Esophagus squamous epithelium (tissue), 5 donors: ENCODE measurements at regions not wholly inside any gene's neighbourhood (a gene's known extent, or its start where the extent isn't known, plus 50 kb on each side); places are given as distances from the start of the nearest gene placed in this dataset.
"Not testable (repeated sequence)": the region's sequence is repeated elsewhere in the genome, so short reads cannot be mapped to it uniquely, and the experiment has no call there.

Source experiments
- DNase-seq: peaks from one replicate; lab custom pipeline; 2025; lab: John Stamatoyannopoulos, UW
- H3K27ac ChIP-seq, 4 donors: fragments of 200-600 bp; sonication (generic); one replicate each; pipeline ENCODE4 v1.5.1; 2016 to 2019; ENCODE audit warnings: mild to moderate bottlenecking in 1 of 4
- H3K27me3 ChIP-seq, 4 donors: fragments of 200-600 bp; sonication (generic); 1 replicate in 3 of 4; 2 replicates in 1 of 4; pipeline versions ENCODE4 v1.5.1 to v1.6.0; 2017 to 2021; ENCODE audit warnings: antibody characterized with exemption in 1 of 4
- H3K36me3 ChIP-seq, 3 donors: fragments of 200-600 bp; sonication (generic); one replicate each; pipeline ENCODE4 v1.5.1; 2016 to 2019
- H3K4me1 ChIP-seq, 3 donors: fragments of 200-600 bp; sonication (generic); one replicate each; pipeline ENCODE4 v1.5.1; 2017 to 2019
- H3K4me3 ChIP-seq, 4 donors: fragments of 200-600 bp; sonication (generic); 1 replicate in 3 of 4; 2 replicates in 1 of 4; pipeline ENCODE4 v1.5.1; 2016 to 2019; ENCODE audit warnings: mild to moderate bottlenecking in 2 of 4, moderate library complexity in 1 of 4
- H3K9me3 ChIP-seq, 3 donors: fragments of 200-600 bp; sonication (generic); one replicate each; pipeline ENCODE4 v1.5.1; 2016 to 2019
- CTCF ChIP-seq, 6 experiments: fragments of 450-650 bp in 4 of 6; fragments of 200-600 bp in 2 of 6; sonication (generic) in 2 of 6; IDR thresholded peaks; one replicate each; pipeline ENCODE4 v1.5.1; 2016 to 2019; ENCODE audit warnings: antibody characterized with exemption in 6 of 6, mild to moderate bottlenecking in 4 of 6, moderate library complexity in 4 of 6
- POLR2A ChIP-seq, 4 donors: fragments of 450-650 bp; IDR thresholded peaks; one replicate each; pipeline ENCODE4 v1.6.1; 2017; ENCODE audit warnings: antibody characterized with exemption in 4 of 4, mild to moderate bottlenecking in 4 of 4, moderate library complexity in 3 of 4
- WGBS, 2 donors: methylation state at CpG; one replicate each; pipeline ENCODE4 v1.1.5; 2018; 5-methylcytosine and 5-hydroxymethylcytosine counted together
- intact Hi-C: fragments of 100-400 bp; cut with DNase I; formaldehyde crosslinking; loops from one replicate; pipeline ENCODE4 v1.15.0; 2022
- donor health status: DM: yes; HTN: yes; CAD: no.

- Histone ChIP-seq H3K9me3 (no peaks in the 10 kb centered on the region), H3K36me3 (no peaks in the 10 kb centered on the region), H3K27me3 (no peaks in the 10 kb centered on the region), H3K27ac (no peak overlapping the region), H3K4me3 (no peak overlapping the region), H3K4me1 (no peaks in the 10 kb centered on the region)
- no peak for DNase-seq
- intact Hi-C loops, result no loop called here
- WGBS, 2 donors, result 29 to 44% methylated on average over 2 of the region's 2 CpGs
- TF ChIP-seq POLR2A (IDR thresholded peaks at IDR 0.05) (no peak), CTCF (IDR thresholded peaks at IDR 0.05) (no peak)
Observed at GRCh38 chr12:87603727-87604126, 425.5 kb downstream of the C12orf50 start.

- Histone ChIP-seq H3K36me3 (no peaks in the 10 kb centered on the region), H3K9me3 (no peaks in the 10 kb centered on the region), H3K27ac (no peak overlapping the region), H3K27me3 (no peaks in the 10 kb centered on the region), H3K4me1 (no peaks in the 10 kb centered on the region), H3K4me3 (no peak overlapping the region)
- 59 to 63% methylated on average over 3 of the region's 3 CpGs for WGBS, 2 donors
- intact Hi-C loops, result no loop called here
- TF ChIP-seq POLR2A (IDR thresholded peaks at IDR 0.05), result no peak
- DNase-seq, result no peak
Observed at GRCh38 chr12:87599459-87599858, 429.7 kb downstream of the C12orf50 start.

DNA sequence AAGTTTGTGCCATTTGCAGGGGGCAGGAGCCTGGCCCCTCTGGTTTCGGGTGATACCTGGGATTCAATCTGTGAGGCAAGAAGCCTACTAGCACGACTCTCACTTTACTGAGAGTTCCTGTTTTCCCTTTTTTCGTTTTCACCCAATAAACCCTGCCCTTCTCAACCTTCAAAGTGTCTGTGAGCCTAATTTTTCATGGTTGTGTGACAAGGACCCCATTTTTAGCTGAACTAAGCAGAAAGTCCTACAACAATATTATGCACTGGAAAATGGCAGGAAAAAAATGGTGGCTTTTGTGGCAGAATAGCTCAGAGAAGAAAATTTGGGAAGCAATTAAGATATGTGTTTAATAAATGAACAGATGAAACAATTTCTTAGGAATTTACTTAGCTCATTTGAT is 432.1 kb downstream of the C12orf50 start:
- H3K4me3 ChIP-seq, result no peak overlapping the region
- intact Hi-C loops, result no loop called here
- H3K9me3 ChIP-seq, result no peaks in the 10 kb centered on the region
- no peak for DNase-seq
- TF ChIP-seq CTCF (IDR thresholded peaks at IDR 0.05) (no peak), POLR2A (IDR thresholded peaks at IDR 0.05) (no peak)
- no peaks in the 10 kb centered on the region for H3K27me3 ChIP-seq
- H3K4me1 ChIP-seq, result no peaks in the 10 kb centered on the region
- no peak overlapping the region for H3K27ac ChIP-seq
- H3K36me3 ChIP-seq, result no peaks in the 10 kb centered on the region
- WGBS, 2 donors, result 60 to 72% methylated on average over 3 of the region's 3 CpGs

DNA sequence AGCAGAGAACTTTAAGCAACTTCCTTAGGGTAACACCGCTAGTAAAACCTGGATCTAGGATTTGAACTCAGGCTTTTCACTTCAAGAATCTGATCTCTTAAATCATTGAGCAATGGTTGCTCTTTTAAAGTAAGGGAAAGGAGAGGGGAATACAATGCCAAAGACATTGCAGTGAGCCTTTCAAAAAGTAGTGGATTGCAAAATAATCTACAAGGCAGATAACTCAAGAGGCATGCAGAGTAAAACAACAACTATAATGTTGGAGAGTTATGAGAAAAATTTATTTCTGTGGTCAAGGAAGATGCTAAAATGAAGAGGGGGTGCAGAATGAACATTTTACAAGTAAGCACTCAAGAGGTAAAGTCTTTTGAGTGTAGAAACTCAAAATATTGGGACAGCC is 432.6 kb downstream of the C12orf50 start:
- no peak overlapping the region for H3K4me3 ChIP-seq
- H3K27me3 ChIP-seq, result no peaks in the 10 kb centered on the region
- TF ChIP-seq CTCF (IDR thresholded peaks at IDR 0.05), result no peak
- TF ChIP-seq POLR2A (IDR thresholded peaks at IDR 0.05), result no peak
- no peaks in the 10 kb centered on the region for H3K36me3 ChIP-seq
- no peak overlapping the region for H3K27ac ChIP-seq
- intact Hi-C loops, result no loop called here
- no peaks in the 10 kb centered on the region for H3K4me1 ChIP-seq
- no peak for DNase-seq
- WGBS, 2 donors, result 87 to 93% methylated on average over 1 of the region's 1 CpG
- H3K9me3 ChIP-seq, result no peaks in the 10 kb centered on the region

GRCh38 chr12:87596134-87596533 is 433.1 kb downstream of the C12orf50 start:
- no peaks in the 10 kb centered on the region for H3K4me1 ChIP-seq
- no peaks in the 10 kb centered on the region for H3K9me3 ChIP-seq
- TF ChIP-seq CTCF (IDR thresholded peaks at IDR 0.05), result no peak
- TF ChIP-seq POLR2A (IDR thresholded peaks at IDR 0.05), result no peak
- intact Hi-C loops, result no loop called here
- no peaks in the 10 kb centered on the region for H3K27me3 ChIP-seq
- WGBS, 2 donors, result 81 to 84% methylated on average over 5 of the region's 5 CpGs
- no peak for DNase-seq
- no peak overlapping the region for H3K4me3 ChIP-seq
- H3K27ac ChIP-seq, result no peak overlapping the region
- H3K36me3 ChIP-seq, result no peaks in the 10 kb centered on the region

DNA sequence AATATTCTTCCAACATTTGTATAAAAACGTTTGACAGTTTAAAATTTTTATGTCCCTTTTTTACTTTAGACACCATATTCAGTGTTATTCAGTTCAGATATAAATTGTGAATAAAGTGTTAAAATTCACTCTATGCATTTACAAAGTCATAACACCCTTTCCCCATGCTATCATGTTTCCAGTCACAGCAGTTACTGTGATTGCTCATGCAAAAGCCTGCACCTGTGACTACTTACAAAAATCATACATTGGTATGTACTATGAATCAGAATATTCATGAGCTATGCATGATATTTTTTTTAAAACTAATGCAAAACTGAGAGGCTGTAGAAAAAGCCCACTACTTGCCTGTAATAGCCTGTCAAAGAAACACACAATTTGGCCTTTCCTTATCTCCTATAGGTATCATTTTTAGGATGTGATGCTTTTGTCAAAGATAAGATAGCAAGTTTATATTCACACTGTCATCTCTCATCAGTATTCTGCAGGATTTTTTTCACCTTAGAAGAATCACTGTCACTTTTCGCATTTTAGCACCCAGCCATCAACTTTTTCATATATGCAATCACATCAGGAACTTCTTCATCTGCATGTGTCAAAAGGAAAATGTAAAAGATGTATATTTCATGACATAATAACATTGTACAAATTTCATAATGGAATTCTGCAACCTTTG is 443.2 kb downstream of the C12orf50 start:
- WGBS, 2 donors, result 54 to 62% methylated on average over 2 of the region's 2 CpGs
- no peak for DNase-seq
- Histone ChIP-seq H3K9me3 (no peaks in the 10 kb centered on the region), H3K27me3 (no peaks in the 10 kb centered on the region), H3K36me3 (no peaks in the 10 kb centered on the region), H3K4me3 (no peak overlapping the region), H3K27ac (no peak overlapping the region), H3K4me1 (no peaks in the 10 kb centered on the region)
- TF ChIP-seq CTCF (IDR thresholded peaks at IDR 0.05), result no peak
- TF ChIP-seq POLR2A (IDR thresholded peaks at IDR 0.05), result no peak
- intact Hi-C loops, result no loop called here

DNA sequence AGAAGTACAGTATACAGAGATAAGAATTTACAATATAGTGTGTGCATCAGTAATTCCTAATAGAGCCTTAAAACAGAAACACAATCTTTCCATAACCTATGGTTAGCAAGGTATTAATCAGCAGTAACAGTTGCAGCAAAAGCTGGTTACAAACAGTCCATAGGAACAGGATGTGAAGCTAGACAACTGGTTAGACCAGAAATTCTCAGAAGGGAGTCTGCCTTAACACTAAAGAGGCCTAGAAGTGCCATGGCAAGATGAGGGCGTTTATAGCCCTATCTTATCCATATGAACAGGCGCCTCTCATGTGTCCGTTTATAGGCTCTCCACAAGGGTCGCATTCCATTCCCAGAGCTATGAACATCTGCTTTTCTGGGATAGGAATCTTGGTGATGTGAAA is 450.1 kb downstream of the C12orf50 start:
- H3K27ac ChIP-seq, H3K36me3 ChIP-seq, H3K4me3 ChIP-seq, H3K4me1 ChIP-seq, intact Hi-C loops, DNase-seq, H3K9me3 ChIP-seq, H3K27me3 ChIP-seq: not testable (repeated sequence)
- whole genome bisulfite sequencing, 2 donors, result 82 to 83% methylated on average over 4 of the region's 4 CpGs
